ENCODE measurements at regions not wholly inside any gene's neighbourhood (a gene's known extent, or its start where the extent isn't known, plus 50 kb on each side); places are given as distances from the start of the nearest gene placed in this dataset.

GRCh38 chr17:77001487-77001886, 133.3 kb downstream of the MGAT5B start:
- Histone ChIP-seq H3K9me3 (ENCODE audit: control insufficient read depth, insufficient read depth, low read length) (no peaks in the 10 kb centered on the region), H3K27me3 (ENCODE audit: control insufficient read depth, insufficient read depth, low read length) (no peaks in the 10 kb centered on the region), H3K36me3 (ENCODE audit: control insufficient read depth, insufficient read depth, low read length) (no peaks in the 10 kb centered on the region), H3K27ac (ENCODE audit: low read length) (no peak overlapping the region), H3K4me3 (ENCODE audit: low read length) (no peak overlapping the region), H3K4me1 (ENCODE audit: control insufficient read depth, insufficient read depth, low read length) (peaks cover 37% of the 10 kb centered on the region)
- Mint-ChIP-seq H3K27ac (no peak overlapping the region), H3K27me3 (ENCODE audit: low read depth in 2 of 2) (no peaks in the 10 kb centered on the region), H3K4me3 (no peak overlapping the region), H3K9me3 (no peaks in the 10 kb centered on the region), H3K36me3 (no peaks in the 10 kb centered on the region), H3K4me1 (peaks cover 14 to 24% of the 10 kb centered on the region in 2 donors)
- intact Hi-C loops (cut with micrococcal nuclease): no loop called here
- TF ChIP-seq CTCF (IDR thresholded peaks at IDR 0.05): no peak
- WGBS (ENCODE audit: insufficient coverage): 94% methylated on average over 6 of the region's 7 CpGs
- DNase-seq (no peak), ATAC-seq (no peak)

- Mint-ChIP-seq H3K36me3 (no peaks in the 10 kb centered on the region), H3K4me1 (peaks cover 14 to 18% of the 10 kb centered on the region in 2 donors), H3K9me3 (no peaks in the 10 kb centered on the region), H3K27ac (no peak overlapping the region), H3K27me3 (ENCODE audit: low read depth in 2 of 2) (peaks cover 0 to 4% of the 10 kb centered on the region in 2 donors), H3K4me3 (no peak overlapping the region)
- H3K4me1 ChIP-seq (ENCODE audit: control insufficient read depth, insufficient read depth, low read length): peaks cover 28% of the 10 kb centered on the region
- ATAC-seq (no peak), DNase-seq (no peak)
- H3K27me3 ChIP-seq (ENCODE audit: control insufficient read depth, insufficient read depth, low read length): no peaks in the 10 kb centered on the region
- H3K4me3 ChIP-seq (ENCODE audit: low read length): no peak overlapping the region
- WGBS (ENCODE audit: insufficient coverage): 90% methylated on average over 23 of the region's 23 CpGs
- H3K9me3 ChIP-seq (ENCODE audit: control insufficient read depth, insufficient read depth, low read length): no peaks in the 10 kb centered on the region
- no peak for TF ChIP-seq CTCF (IDR thresholded peaks at IDR 0.05)
- no peaks in the 10 kb centered on the region for H3K36me3 ChIP-seq (ENCODE audit: control insufficient read depth, insufficient read depth, low read length)
- intact Hi-C loops (cut with micrococcal nuclease): no loop called here
- H3K27ac ChIP-seq (ENCODE audit: low read length): no peak overlapping the region
Measured at GRCh38 chr17:77002103-77003045, 134.2 kb downstream of the MGAT5B start.

GRCh38 chr17:77003699-77004098, 135.5 kb downstream of the MGAT5B start:
- H3K4me3 ChIP-seq (ENCODE audit: low read length): no peak overlapping the region
- Mint-ChIP-seq H3K36me3 (no peaks in the 10 kb centered on the region), H3K4me1 (peaks cover 2 to 4% of the 10 kb centered on the region in 2 donors), H3K4me3 (no peak overlapping the region), H3K9me3 (no peaks in the 10 kb centered on the region), H3K27me3 (ENCODE audit: low read depth in 2 of 2) (peaks cover 0 to 5% of the 10 kb centered on the region in 2 donors), H3K27ac (no peak overlapping the region)
- H3K27ac ChIP-seq (ENCODE audit: low read length): no peak overlapping the region
- intact Hi-C loops (cut with micrococcal nuclease): no loop called here
- H3K27me3 ChIP-seq (ENCODE audit: control insufficient read depth, insufficient read depth, low read length): no peaks in the 10 kb centered on the region
- no peaks in the 10 kb centered on the region for H3K9me3 ChIP-seq (ENCODE audit: control insufficient read depth, insufficient read depth, low read length)
- H3K36me3 ChIP-seq (ENCODE audit: control insufficient read depth, insufficient read depth, low read length): no peaks in the 10 kb centered on the region
- ATAC-seq (no peak), DNase-seq (no peak)
- 98% methylated on average over 2 of the region's 2 CpGs for WGBS (ENCODE audit: insufficient coverage)
- peaks cover 15% of the 10 kb centered on the region for H3K4me1 ChIP-seq (ENCODE audit: control insufficient read depth, insufficient read depth, low read length)
- no peak for TF ChIP-seq CTCF (IDR thresholded peaks at IDR 0.05)

Measured in natural killer cell (primary cell).